Mesendoderm (in vitro differentiated cells): ENCODE measurements at regions not wholly inside any gene's neighbourhood (a gene's known extent, or its start where the extent isn't known, plus 50 kb on each side); places are given as distances from the start of the nearest gene placed in this dataset.
A peak's percentile ranks its signal among the peaks of the same experiment; 100 is the strongest.

Experiments
- DNase-seq: peaks from one replicate; pipeline ENCODE4 v3.0.0; 2013
- H2AK5ac ChIP-seq: 2 replicates; pipeline ENCODE4 v1.6.1; 2013; ENCODE audit warnings: low read length, inconsistent platforms
- H2BK120ac ChIP-seq: 2 replicates; pipeline ENCODE4 v1.6.1; 2013; ENCODE audit warnings: low read depth, mild to moderate bottlenecking, low read length, moderate library complexity, mixed read lengths
- H2BK15ac ChIP-seq: replicated peaks from 2 replicates; pipeline ENCODE4 v1.6.1; 2013; ENCODE audit warnings: low read depth, mild to moderate bottlenecking, moderate library complexity
- H2BK5ac ChIP-seq: 2 replicates; pipeline ENCODE4 v1.6.1; 2013; ENCODE audit warnings: low read length, inconsistent platforms
- H3K18ac ChIP-seq: 2 replicates; pipeline ENCODE4 v1.6.1; 2013; ENCODE audit warnings: mild to moderate bottlenecking, low read length, mixed read lengths
- H3K23ac ChIP-seq: one replicate; pipeline ENCODE4 v1.6.1; 2013; ENCODE audit warnings: low read length
- H3K27ac ChIP-seq: 2 replicates; pipeline ENCODE4 v1.5.1; 2013; ENCODE audit warnings: low read depth, mild to moderate bottlenecking, inconsistent platforms, low read length, moderate library complexity
- H3K27me3 ChIP-seq: 2 replicates; pipeline ENCODE4 v1.6.1; 2013; ENCODE audit warnings: low read length, control low read depth, mild to moderate bottlenecking, inconsistent platforms; ENCODE audit not compliant: insufficient read depth, poor library complexity
- H3K36me3 ChIP-seq: 2 replicates; pipeline ENCODE4 v1.6.1; 2013; ENCODE audit warnings: low read length, inconsistent platforms; ENCODE audit not compliant: control insufficient read depth, insufficient read depth
- H3K4ac ChIP-seq: one replicate; pipeline ENCODE4 v1.6.1; 2013; ENCODE audit warnings: low read depth, mild to moderate bottlenecking, low read length, moderate library complexity
- H3K4me1 ChIP-seq: 2 replicates; pipeline ENCODE4 v1.6.1; 2013; ENCODE audit warnings: low read depth, low read length, inconsistent platforms; ENCODE audit not compliant: control insufficient read depth
- H3K4me2 ChIP-seq: 2 replicates; pipeline ENCODE4 v1.6.1; 2013; ENCODE audit warnings: low read length
- H3K4me3 ChIP-seq: 2 replicates; pipeline ENCODE4 v1.5.1; 2013; ENCODE audit warnings: mild to moderate bottlenecking, low read length
- H3K56ac ChIP-seq: one replicate; pipeline ENCODE4 v1.6.1; 2013; ENCODE audit warnings: low read length
- H3K79me1 ChIP-seq: 2 replicates; pipeline ENCODE4 v1.6.1; 2013; ENCODE audit warnings: low read length, inconsistent platforms
- H3K79me2 ChIP-seq: 2 replicates; pipeline ENCODE4 v1.6.1; 2013; ENCODE audit warnings: mild to moderate bottlenecking, low read length; ENCODE audit not compliant: control insufficient read depth, insufficient read depth
- H3K9ac ChIP-seq: 2 replicates; pipeline ENCODE4 v1.6.1; 2013; ENCODE audit warnings: low read length, inconsistent platforms
- H4K5ac ChIP-seq: one replicate; pipeline ENCODE4 v1.6.1; 2013; ENCODE audit warnings: low read length
- H4K8ac ChIP-seq: one replicate; pipeline ENCODE4 v1.6.1; 2013; ENCODE audit warnings: low read depth, mild to moderate bottlenecking, control low read depth, low read length, moderate library complexity
- WGBS: extraction: QIAGEN DNeasy Blood & Tissue Kit; methylation state at CpG from one replicate; pipeline ENCODE4 v1.1.7; 2013; ENCODE audit warnings: low lambda C conversion rate, missing lambda C conversion rate; ENCODE audit not compliant: insufficient coverage; ENCODE audit errors: extremely low coverage; 5-methylcytosine and 5-hydroxymethylcytosine counted together

GRCh38 chr3:14598143-14598569, 53.4 kb upstream of the CCDC174 start:
- Histone ChIP-seq H2BK5ac (no peak overlapping the region), H3K18ac (no peak overlapping the region), H3K9ac (no peak overlapping the region), H2BK120ac (no peak overlapping the region), H3K27me3 (no peaks in the 10 kb centered on the region), H3K79me2 (no peaks in the 10 kb centered on the region), H3K56ac (no peak overlapping the region), H3K23ac (no peak overlapping the region), H2BK15ac (no peak overlapping the region), H3K4me1 (peaks cover 3% of the 10 kb centered on the region), H3K4ac (no peak overlapping the region), H4K5ac (no peak overlapping the region), H3K4me3 (no peak overlapping the region), H4K8ac (no peak overlapping the region), H3K27ac (no peak overlapping the region), H3K79me1 (no peaks in the 10 kb centered on the region), H3K36me3 (no peaks in the 10 kb centered on the region), H3K4me2 (no peak overlapping the region), H2AK5ac (no peak overlapping the region)
- WGBS, result no CpG with 5 or more reads among the region's 9 CpGs
- peak; percentile 91 for DNase-seq

DNA sequence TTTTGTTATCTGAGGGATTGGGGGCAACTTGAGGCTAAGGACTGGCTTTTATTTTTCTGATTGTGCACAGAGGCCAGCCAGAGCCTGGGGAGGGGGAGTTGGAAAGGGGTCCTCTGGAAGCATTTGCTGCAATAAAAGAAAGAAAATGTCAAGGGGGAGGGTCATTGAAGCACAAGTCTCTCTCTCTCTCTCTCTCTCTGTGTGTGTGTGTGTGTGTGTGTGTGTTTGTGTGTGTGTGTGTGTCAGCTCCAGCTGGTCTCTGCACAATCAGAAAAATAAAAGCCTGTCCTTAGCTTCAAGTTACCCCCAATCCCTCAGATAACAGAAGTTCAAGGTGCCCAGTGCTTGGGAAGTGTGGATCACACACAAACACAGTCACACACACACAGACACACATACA, 52.1 kb upstream of the CCDC174 start:
- H2BK15ac ChIP-seq, result no peak overlapping the region
- H3K9ac ChIP-seq, result no peak overlapping the region
- no peaks in the 10 kb centered on the region for H3K36me3 ChIP-seq
- no peak overlapping the region for H3K4me3 ChIP-seq
- H2BK120ac ChIP-seq, result no peak overlapping the region
- no peak overlapping the region for H3K27ac ChIP-seq
- no peak overlapping the region for H2AK5ac ChIP-seq
- no peak overlapping the region for H3K4ac ChIP-seq
- H3K56ac ChIP-seq, result no peak overlapping the region
- H2BK5ac ChIP-seq, result no peak overlapping the region
- no peaks in the 10 kb centered on the region for H3K79me1 ChIP-seq
- H3K18ac ChIP-seq, result no peak overlapping the region
- no peak for DNase-seq
- H4K8ac ChIP-seq, result no peak overlapping the region
- no peak overlapping the region for H3K4me2 ChIP-seq
- no peaks in the 10 kb centered on the region for H3K79me2 ChIP-seq
- peaks cover 3% of the 10 kb centered on the region for H3K4me1 ChIP-seq
- H3K27me3 ChIP-seq, result no peaks in the 10 kb centered on the region
- peak overlapping the region; percentile 9 for H3K23ac ChIP-seq
- H4K5ac ChIP-seq, result no peak overlapping the region

DNA sequence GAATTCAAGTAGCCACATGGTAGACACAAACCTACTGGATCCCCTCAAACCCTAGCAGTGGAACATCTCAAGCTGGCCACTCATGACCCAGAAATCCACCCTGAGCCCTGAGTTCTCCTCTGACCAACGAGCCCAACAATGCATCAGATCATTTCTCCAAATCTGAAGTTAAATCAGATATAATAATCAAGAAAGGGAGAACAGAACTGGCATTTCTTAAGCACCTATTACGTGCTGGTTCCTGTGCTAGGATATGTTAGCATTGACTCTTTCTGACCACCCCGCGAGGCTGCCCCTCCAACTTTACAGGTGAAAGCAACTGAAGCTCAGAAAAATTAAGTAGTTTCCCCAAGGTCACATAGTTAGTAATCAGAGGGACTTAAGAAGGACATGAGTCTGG, 51.5 kb upstream of the CCDC174 start:
- Histone ChIP-seq H3K56ac (no peak overlapping the region), H4K8ac (no peak overlapping the region), H3K27ac (no peak overlapping the region), H3K27me3 (no peaks in the 10 kb centered on the region), H3K18ac (no peak overlapping the region), H2BK5ac (no peak overlapping the region), H3K4me1 (peaks cover 3% of the 10 kb centered on the region), H4K5ac (no peak overlapping the region), H3K36me3 (no peaks in the 10 kb centered on the region), H3K79me1 (no peaks in the 10 kb centered on the region), H2AK5ac (no peak overlapping the region), H3K23ac (no peak overlapping the region), H3K4me2 (no peak overlapping the region), H3K4ac (no peak overlapping the region), H2BK120ac (no peak overlapping the region), H2BK15ac (no peak overlapping the region), H3K79me2 (no peaks in the 10 kb centered on the region), H3K4me3 (no peak overlapping the region), H3K9ac (no peak overlapping the region)
- WGBS, result no CpG with 5 or more reads among the region's 4 CpGs
- no peak for DNase-seq

DNA sequence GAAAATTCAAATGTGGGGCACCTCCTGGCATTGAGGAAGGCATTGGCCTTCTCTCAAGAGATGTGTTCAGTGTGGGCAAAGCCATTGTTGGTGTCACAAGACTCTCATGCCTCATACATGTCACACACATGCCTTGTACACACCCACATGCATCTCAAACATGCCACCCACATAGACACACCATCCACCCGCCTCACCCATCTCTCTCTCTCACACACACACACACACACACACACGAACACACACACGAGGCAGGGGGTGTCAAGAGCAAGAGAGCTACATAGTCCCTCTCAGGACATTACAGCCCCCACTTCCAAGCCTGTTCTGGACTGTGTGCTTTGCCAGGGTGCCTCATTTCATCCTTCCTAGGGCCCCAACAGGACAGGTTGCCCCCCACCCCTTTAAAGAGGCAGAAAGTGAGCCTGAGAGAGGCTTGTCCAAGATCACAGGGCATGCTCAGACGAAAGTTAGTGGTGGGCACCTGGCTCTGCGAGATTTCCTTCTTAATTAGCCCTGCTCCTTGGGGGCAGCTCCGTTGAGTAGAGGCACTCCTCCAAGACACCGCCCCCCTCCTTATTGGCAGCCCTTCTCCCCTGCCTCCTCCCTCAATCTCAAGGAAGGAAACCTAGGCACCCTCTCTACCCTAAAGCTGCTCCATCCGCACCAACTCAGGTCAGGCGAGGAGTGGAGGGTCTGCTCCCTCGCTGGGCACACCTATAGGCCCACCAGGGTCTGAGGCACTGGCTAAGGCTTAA, 50.5 kb upstream of the CCDC174 start:
- H3K79me2 ChIP-seq, result no peaks in the 10 kb centered on the region
- WGBS, result no CpG with 5 or more reads among the region's 10 CpGs
- no peak overlapping the region for H2BK15ac ChIP-seq
- H3K4me3 ChIP-seq, result no peak overlapping the region
- H4K5ac ChIP-seq, result no peak overlapping the region
- no peak overlapping the region for H3K18ac ChIP-seq
- H3K36me3 ChIP-seq, result no peaks in the 10 kb centered on the region
- H4K8ac ChIP-seq, result no peak overlapping the region
- H2AK5ac ChIP-seq, result no peak overlapping the region
- no peak overlapping the region for H3K9ac ChIP-seq
- DNase-seq, result no peak
- no peaks in the 10 kb centered on the region for H3K27me3 ChIP-seq
- no peak overlapping the region for H3K23ac ChIP-seq
- H3K79me1 ChIP-seq, result no peaks in the 10 kb centered on the region
- H3K4me1 ChIP-seq, result peaks cover 3% of the 10 kb centered on the region
- H3K56ac ChIP-seq, result no peak overlapping the region
- H3K4ac ChIP-seq, result no peak overlapping the region
- H2BK5ac ChIP-seq, result no peak overlapping the region
- H2BK120ac ChIP-seq, result no peak overlapping the region
- H3K27ac ChIP-seq, result no peak overlapping the region
- no peak overlapping the region for H3K4me2 ChIP-seq

- no peak overlapping the region for H2AK5ac ChIP-seq
- H3K79me1 ChIP-seq, result no peaks in the 10 kb centered on the region
- H4K8ac ChIP-seq, result no peak overlapping the region
- no peak overlapping the region for H3K4me2 ChIP-seq
- H3K27ac ChIP-seq, result no peak overlapping the region
- no peaks in the 10 kb centered on the region for H3K27me3 ChIP-seq
- WGBS, result no CpG with 5 or more reads among the region's 4 CpGs
- H3K9ac ChIP-seq, result no peak overlapping the region
- H3K4me1 ChIP-seq, result peaks cover 3% of the 10 kb centered on the region
- H3K4me3 ChIP-seq, result no peak overlapping the region
- no peak overlapping the region for H2BK120ac ChIP-seq
- no peak overlapping the region for H3K18ac ChIP-seq
- no peak overlapping the region for H3K56ac ChIP-seq
- H3K36me3 ChIP-seq, result no peaks in the 10 kb centered on the region
- H3K4ac ChIP-seq, result no peak overlapping the region
- no peak overlapping the region for H2BK15ac ChIP-seq
- H2BK5ac ChIP-seq, result no peak overlapping the region
- H4K5ac ChIP-seq, result no peak overlapping the region
- H3K23ac ChIP-seq, result no peak overlapping the region
- DNase-seq, result peak; percentile 53
- no peaks in the 10 kb centered on the region for H3K79me2 ChIP-seq
Observed at GRCh38 chr3:14601692-14602005, 49.9 kb upstream of the CCDC174 start.
